Smooth muscle cell (in vitro differentiated cells): ENCODE measurements at regions not wholly inside any gene's neighbourhood (a gene's known extent, or its start where the extent isn't known, plus 50 kb on each side); places are given as distances from the start of the nearest gene placed in this dataset.

Source experiments
- DNase-seq: peaks from one replicate; lab custom pipeline; 2025; ENCODE audit not compliant: unreplicated experiment; lab: John Stamatoyannopoulos, UW
- H2AFZ ChIP-seq: fragments of 200-600 bp; sonication (generic); 2 replicates; pipeline ENCODE4 v1.6.0; 2016; ENCODE audit warnings: antibody characterized with exemption, low read depth, mild to moderate bottlenecking
- H3F3A ChIP-seq: fragments of 200-600 bp; sonication (generic); 2 replicates; pipeline ENCODE4 v1.6.0; 2017; ENCODE audit warnings: antibody characterized with exemption, low read depth
- H3K27ac ChIP-seq: fragments of 200-600 bp; sonication (generic); 2 replicates; pipeline ENCODE4 v1.5.1; 2016; ENCODE audit warnings: low read depth, mild to moderate bottlenecking
- H3K27me3 ChIP-seq: fragments of 200-600 bp; sonication (generic); 2 replicates; pipeline ENCODE4 v1.6.1; 2016; ENCODE audit warnings: low read depth, mild to moderate bottlenecking
- H3K36me3 ChIP-seq: fragments of 200-600 bp; sonication (generic); 2 replicates; pipeline ENCODE4 v1.5.1; 2016; ENCODE audit warnings: low read depth
- H3K4me1 ChIP-seq: fragments of 200-600 bp; sonication (generic); 2 replicates; pipeline ENCODE4 v1.5.1; 2016; ENCODE audit warnings: low read depth
- H3K4me2 ChIP-seq: fragments of 200-600 bp; sonication (generic); 2 replicates; pipeline ENCODE4 v1.6.0; 2016; ENCODE audit warnings: mild to moderate bottlenecking
- H3K4me3 ChIP-seq: fragments of 200-600 bp; sonication (generic); 2 replicates; pipeline ENCODE4 v1.5.1; 2016; ENCODE audit warnings: mild to moderate bottlenecking
- H3K79me2 ChIP-seq: fragments of 200-600 bp; sonication (generic); 2 replicates; pipeline ENCODE4 v1.6.0; 2016; ENCODE audit warnings: low read depth, mild to moderate bottlenecking
- H3K9ac ChIP-seq: fragments of 200-600 bp; sonication (generic); 2 replicates; pipeline ENCODE4 v1.6.0; 2016; ENCODE audit warnings: low read depth
- H3K9me3 ChIP-seq: fragments of 200-600 bp; sonication (generic); replicated peaks from 2 replicates; pipeline ENCODE4 v1.5.1; 2016; ENCODE audit warnings: low read depth
- H4K20me1 ChIP-seq: fragments of 200-600 bp; sonication (generic); 2 replicates; pipeline ENCODE4 v1.6.0; 2016; ENCODE audit warnings: low read depth
- CTCF ChIP-seq: fragments of 200-600 bp; sonication (generic); IDR thresholded peaks from 2 replicates; pipeline ENCODE4 v1.5.1; 2017; ENCODE audit warnings: borderline replicate concordance, mild to moderate bottlenecking, antibody characterized with exemption; ENCODE audit not compliant: insufficient read depth, poor library complexity, severe bottlenecking
- WGBS: methylation state at CpG from one replicate; pipeline ENCODE4 v1.1.7; 2016; ENCODE audit warnings: low lambda C conversion rate; 5-methylcytosine and 5-hydroxymethylcytosine counted together

GRCh38 chr1:196105901-196106300, 502.3 kb downstream of the KCNT2 start:
- H3K4me2 ChIP-seq: no peak overlapping the region
- no peak for DNase-seq
- no peaks in the 10 kb centered on the region for H3K36me3 ChIP-seq
- no peaks in the 10 kb centered on the region for H3K9me3 ChIP-seq
- no peaks in the 10 kb centered on the region for H3K27me3 ChIP-seq
- no peak overlapping the region for H2AFZ ChIP-seq
- no peaks in the 10 kb centered on the region for H4K20me1 ChIP-seq
- no peaks in the 10 kb centered on the region for H3K79me2 ChIP-seq
- H3F3A ChIP-seq: no peaks in the 10 kb centered on the region
- TF ChIP-seq CTCF: no peak
- no peak overlapping the region for H3K27ac ChIP-seq
- WGBS: 70% methylated on average over 3 of the region's 3 CpGs
- H3K4me1 ChIP-seq: no peaks in the 10 kb centered on the region
- H3K4me3 ChIP-seq: no peak overlapping the region
- no peak overlapping the region for H3K9ac ChIP-seq

DNA sequence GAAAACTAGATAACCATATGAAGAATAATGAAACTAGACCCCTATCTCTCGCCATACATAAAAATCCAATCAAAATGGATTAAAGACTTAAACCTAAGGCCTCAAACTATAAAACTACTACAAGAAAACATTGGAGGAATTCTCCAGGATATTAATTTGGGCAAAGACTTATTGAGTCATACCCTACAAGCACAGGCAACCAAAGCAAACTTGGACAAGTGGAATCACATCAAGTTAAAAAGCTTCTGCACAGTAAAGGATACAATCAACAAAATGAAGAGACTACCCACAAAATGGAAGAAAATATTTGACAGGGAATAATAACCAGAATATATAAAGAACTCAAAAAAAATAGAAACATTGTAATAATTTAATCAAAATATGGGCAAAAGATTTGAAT, 505.4 kb downstream of the KCNT2 start:
- no peak for TF ChIP-seq CTCF
- Histone ChIP-seq H4K20me1 (no peaks in the 10 kb centered on the region), H3K4me3 (no peak overlapping the region), H2AFZ (no peak overlapping the region), H3K4me1 (no peaks in the 10 kb centered on the region), H3K9ac (no peak overlapping the region), H3F3A (no peaks in the 10 kb centered on the region), H3K79me2 (no peaks in the 10 kb centered on the region), H3K27me3 (no peaks in the 10 kb centered on the region), H3K9me3 (no peaks in the 10 kb centered on the region), H3K4me2 (no peak overlapping the region), H3K36me3 (no peaks in the 10 kb centered on the region), H3K27ac (no peak overlapping the region)
- WGBS: 84% methylated on average over 1 of the region's 1 CpG
- no peak for DNase-seq

DNA sequence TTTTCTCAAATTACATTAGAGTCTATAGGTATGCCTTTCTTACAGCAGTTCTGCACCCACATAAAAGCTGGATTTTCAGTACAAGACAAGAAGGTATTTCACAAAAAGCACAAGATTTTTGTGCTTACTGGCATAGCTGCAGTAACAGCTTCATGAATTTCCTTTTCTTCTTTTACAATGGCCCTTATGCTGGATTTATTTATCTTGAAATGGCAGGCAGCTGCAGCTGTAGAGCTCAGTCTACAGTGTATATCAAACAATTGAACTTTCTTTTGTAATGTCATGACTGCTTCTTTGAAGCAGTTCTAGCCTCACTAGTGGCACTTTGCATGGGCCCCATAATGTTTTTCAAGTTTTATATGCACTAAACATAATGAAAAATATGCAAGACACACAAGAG, 510.2 kb downstream of the KCNT2 start:
- Histone ChIP-seq H3K4me1 (no peaks in the 10 kb centered on the region), H4K20me1 (no peaks in the 10 kb centered on the region), H2AFZ (no peak overlapping the region), H3K79me2 (no peaks in the 10 kb centered on the region), H3K4me3 (no peak overlapping the region), H3K27me3 (no peaks in the 10 kb centered on the region), H3K4me2 (no peak overlapping the region), H3K27ac (no peak overlapping the region), H3K9me3 (no peaks in the 10 kb centered on the region), H3F3A (no peaks in the 10 kb centered on the region), H3K36me3 (no peaks in the 10 kb centered on the region), H3K9ac (no peak overlapping the region)
- TF ChIP-seq CTCF: no peak
- DNase-seq: no peak

- no peak overlapping the region for H3K4me2 ChIP-seq
- no peaks in the 10 kb centered on the region for H3K79me2 ChIP-seq
- no peak for TF ChIP-seq CTCF
- no peaks in the 10 kb centered on the region for H3K27me3 ChIP-seq
- 84% methylated on average over 1 of the region's 1 CpG for whole genome bisulfite sequencing
- H3F3A ChIP-seq: no peaks in the 10 kb centered on the region
- DNase-seq: no peak
- H4K20me1 ChIP-seq: no peaks in the 10 kb centered on the region
- H3K27ac ChIP-seq: no peak overlapping the region
- H3K9me3 ChIP-seq: no peaks in the 10 kb centered on the region
- H3K4me1 ChIP-seq: no peaks in the 10 kb centered on the region
- no peak overlapping the region for H3K4me3 ChIP-seq
- H3K9ac ChIP-seq: no peak overlapping the region
- H3K36me3 ChIP-seq: no peaks in the 10 kb centered on the region
- no peak overlapping the region for H2AFZ ChIP-seq
Measured at GRCh38 chr1:196094821-196095220, 513.4 kb downstream of the KCNT2 start.
